K562 (cell line): ENCODE measurements at regions not wholly inside any gene's neighbourhood (a gene's known extent, or its start where the extent isn't known, plus 50 kb on each side); places are given as distances from the start of the nearest gene placed in this dataset.

Experiments
- ATAC-seq: fragments of 200-7000 bp; cut with Tn5 transposase; 3 replicates; pipeline ENCODE4 v1.9.1; 2020; ENCODE audit warnings: moderate library complexity
- BruUV-seq: library from RNA; stranded (reverse); fragments of 400-500 nt; replicated peaks from 2 replicates; lab custom pipeline; 2021; lab: Mats Ljungman, UMichigan
- CTCF ChIA-PET: fragments of 300-600 bp; formaldehyde crosslinking; extraction: SDS; loops from one replicate; lab custom pipeline; 2021; ENCODE audit warnings: low intra/inter-chr PET ratio; lab: Yijun Ruan, JAX
- POLR2A ChIA-PET: fragments of 300-600, 350-650 bp; sonication (Branson Sonifier 250); formaldehyde crosslinking; extraction: SDS; loops from one replicate; lab custom pipeline; 2021; ENCODE audit warnings: antibody characterized with exemption, inconsistent platforms; lab: Yijun Ruan, JAX
- DNase-seq, 4 experiments: peaks; one replicate each; pipeline versions ENCODE4 v3.0.0 to v3.0.0-alpha.2; 2011 to 2018; ENCODE audit warnings: low spot score in 3 of 4, mixed read lengths in 3 of 4; ENCODE audit errors: extremely low read depth in 1 of 4
- FAIRE-seq: peaks from 2 replicates; lab custom pipeline; 2011; peaks lifted over from hg19 to GRCh38; lab: Jason Lieb, UNC
- H2AFZ ChIP-seq: 2 replicates; pipeline ENCODE4 v1.6.0; 2011; ENCODE audit warnings: low read depth, low read length, control low read depth, inconsistent platforms
- H3K27ac ChIP-seq: fragments of 200-600 bp; 3 replicates; pipeline ENCODE4 v1.8.0; 2011; ENCODE audit warnings: low read depth, mild to moderate bottlenecking, control low read depth, inconsistent platforms, low read length, moderate library complexity, mixed read lengths; ENCODE audit errors: extremely low read depth
- H3K27me3 ChIP-seq, 2 experiments: fragments of 300-600 bp in 1 of 2; 2 replicates in 1 of 2; 3 replicates in 1 of 2; pipeline versions ENCODE4 v1.6.0 to v1.8.0; 2011; ENCODE audit warnings: inconsistent platforms in 2 of 2, low read length in 2 of 2, mild to moderate bottlenecking in 1 of 2, mixed read lengths in 1 of 2, moderate library complexity in 1 of 2; ENCODE audit not compliant: control insufficient read depth in 2 of 2, insufficient read depth in 2 of 2
- H3K36me3 ChIP-seq: fragments of 300-600 bp; 3 replicates; pipeline ENCODE4 v1.8.0; 2011; ENCODE audit warnings: mild to moderate bottlenecking, low read length, inconsistent platforms; ENCODE audit not compliant: control insufficient read depth, insufficient read depth
- H3K4me1 ChIP-seq, 2 experiments: fragments of 200-600 bp in 1 of 2; replicated peaks in 1 of 2; 2 replicates in 1 of 2; 3 replicates in 1 of 2; pipeline versions ENCODE4 v1.5.1 to v1.8.0; 2011; ENCODE audit warnings: inconsistent platforms in 2 of 2, low read length in 2 of 2, mild to moderate bottlenecking in 1 of 2, mixed read lengths in 1 of 2, moderate library complexity in 1 of 2; ENCODE audit not compliant: control insufficient read depth in 2 of 2, insufficient read depth in 2 of 2
- H3K4me2 ChIP-seq: 2 replicates; pipeline ENCODE4 v1.6.1; 2011; ENCODE audit warnings: low read length, control low read depth, inconsistent platforms, mixed read lengths; ENCODE audit not compliant: insufficient read depth
- H3K4me3 ChIP-seq: fragments of 200-600 bp; sonication (generic), shearing (Covaris generic); 2 replicates; pipeline ENCODE4 v1.5.1; 2016; ENCODE audit warnings: control low read depth, inconsistent platforms
- H3K79me2 ChIP-seq: fragments of 200-600 bp; 3 replicates; pipeline ENCODE4 v1.8.0; 2011; ENCODE audit warnings: low read length, inconsistent platforms; ENCODE audit not compliant: control insufficient read depth, insufficient read depth
- H3K9ac ChIP-seq, 2 experiments: 2 replicates each; pipeline versions ENCODE4 v1.6.0 to v1.6.1; 2011; ENCODE audit warnings: low read depth in 2 of 2, low read length in 2 of 2, control low read depth in 1 of 2, inconsistent platforms in 1 of 2, mild to moderate bottlenecking in 1 of 2, mixed read lengths in 1 of 2; ENCODE audit not compliant: insufficient read depth in 1 of 2
- H3K9me1 ChIP-seq: one replicate; pipeline ENCODE4 v1.6.0; 2011; ENCODE audit warnings: inconsistent platforms, mild to moderate bottlenecking, low read length, moderate library complexity; ENCODE audit not compliant: control insufficient read depth, insufficient read depth
- H3K9me3 ChIP-seq: replicated peaks from 2 replicates; pipeline ENCODE4 v1.5.1; 2011; ENCODE audit warnings: low read depth, low read length, inconsistent platforms; ENCODE audit not compliant: control insufficient read depth, insufficient read depth
- H4K20me1 ChIP-seq: replicated peaks from 2 replicates; pipeline ENCODE4 v1.6.1; 2011; ENCODE audit warnings: low read length, inconsistent platforms, mixed read lengths; ENCODE audit not compliant: control insufficient read depth, insufficient read depth
- ELK3 ChIP-seq: fragments of 450-650 bp; formaldehyde crosslinking; IDR thresholded peaks from 2 replicates; pipeline ENCODE4 v1.4.0; 2020; ENCODE audit warnings: mild to moderate bottlenecking
- HLTF ChIP-seq: fragments of 450-650 bp; IDR thresholded peaks from 2 replicates; pipeline ENCODE4 v1.6.1; 2016
- KLF10 ChIP-seq: fragments of 250-450 bp; sonication (Bioruptor Pico); IDR thresholded peaks from 2 replicates; pipeline ENCODE4 v1.6.1; 2021; ENCODE audit warnings: matching md5 sums
- MAFF ChIP-seq: IDR thresholded peaks from 2 replicates; pipeline ENCODE4 v1.6.1; 2012; ENCODE audit warnings: low read length, improper control_type of control experiment
- MITF ChIP-seq: IDR thresholded peaks from 2 replicates; pipeline ENCODE4 v1.6.1; 2014; ENCODE audit warnings: antibody characterized with exemption
- WHSC1 ChIP-seq: IDR thresholded peaks from one replicate; pipeline ENCODE4 v1.6.1; 2012; ENCODE audit warnings: low read length, control low read depth, inconsistent platforms
- ZFP36 ChIP-seq: fragments of 150-350 bp; IDR thresholded peaks from 2 replicates; pipeline ENCODE4 v1.6.1; 2018; ENCODE audit warnings: low read length, low read depth; ENCODE audit not compliant: partially characterized antibody
- ZNF311 ChIP-seq: fragments of 250-450 bp; sonication (Bioruptor Pico); IDR thresholded peaks from 2 replicates; pipeline ENCODE4 v1.4.0; 2020; ENCODE audit warnings: mild to moderate bottlenecking, moderate library complexity
- ZNF324 ChIP-seq: fragments of 250-450 bp; sonication (Bioruptor Pico); IDR thresholded peaks from 2 replicates; pipeline ENCODE4 v1.4.0; 2020; ENCODE audit warnings: mild to moderate bottlenecking
- WGBS: fragments of 100-300 bp; shearing (Covaris generic); methylation state at CpG from one replicate; pipeline ENCODE4 v1.1.6; 2016; ENCODE audit warnings: low coverage, mixed read lengths; ENCODE audit not compliant: insufficient coverage; ENCODE audit errors: missing lambda C conversion rate; 5-methylcytosine and 5-hydroxymethylcytosine counted together
- in situ Hi-C: fragments of 300-500 bp; cut with MboI; formaldehyde crosslinking; loops from 4 replicates; pipeline ENCODE4 v1.15.0; 2018; ENCODE audit warnings: inconsistent platforms, mixed read lengths
- intact Hi-C: fragments of 100-400 bp; cut with micrococcal nuclease; formaldehyde crosslinking; loops from 2 replicates; pipeline ENCODE4 v1.14.2; 2022
- TF ChIP-seq, protein P1 (sequence below): fragments of 150-350 bp; conservative IDR thresholded peaks from 2 replicates; pipeline ENCODE4 v1.6.1; 2014; ENCODE audit warnings: low read length
- TF ChIP-seq, protein P2 (sequence below), 2 experiments: fragments of 150-350 bp in 1 of 2; IDR thresholded peaks; 2 replicates each; pipeline ENCODE4 v1.6.1; 2012 to 2016; ENCODE audit warnings: low read depth in 2 of 2, low read length in 2 of 2, mild to moderate bottlenecking in 1 of 2, moderate library complexity in 1 of 2
- TF ChIP-seq, protein P3 (sequence below): fragments of 450-650 bp; formaldehyde crosslinking; IDR thresholded peaks from 2 replicates; pipeline ENCODE4 v1.4.0; 2022; ENCODE audit warnings: missing genetic modification characterization

GRCh38 chr1:5743435-5744095 lies 248.7 kb downstream of the NPHP4 start:
- H3K27me3 ChIP-seq = peaks cover 2 to 33% of the 10 kb centered on the region in 2 experiments; a peak in 3 of 5 replicates
- H3K9me3 ChIP-seq = no peaks in the 10 kb centered on the region
- ATAC-seq = no peak
- DNase-seq = no peak
- H3K4me1 ChIP-seq = peaks cover 0 to 17% of the 10 kb centered on the region in 2 experiments; a peak in 1 of 5 replicates
- CTCF ChIA-PET = no interaction called here
- H3K79me2 ChIP-seq = no peaks in the 10 kb centered on the region
- H3K27ac ChIP-seq = no peak overlapping the region
- POLR2A ChIA-PET = interaction anchor here (0.6 to 0.7 kb wide), 6 partner anchors 8 to 1584 kb away, joined by 3 to 4 read pairs (median 3); no protein-coding TSS in a partner anchor
- H3K4me3 ChIP-seq = no peak overlapping the region
- BruUV-seq = no TSS peak
- no peak overlapping the region for H3K9ac ChIP-seq
- 1% methylated on average over 13 of the region's 13 CpGs for WGBS
- H4K20me1 ChIP-seq = peaks cover 9% of the 10 kb centered on the region
- no peak overlapping the region for H2AFZ ChIP-seq
- no peaks in the 10 kb centered on the region for H3K36me3 ChIP-seq
- no peak for FAIRE-seq
- no peak overlapping the region for H3K4me2 ChIP-seq
- H3K9me1 ChIP-seq = no peaks in the 10 kb centered on the region
- intact Hi-C loops (loop anchor here (10.0 kb wide), 1 partner anchor 1829 kb away; no protein-coding TSS in a partner anchor), in situ Hi-C loops (no loop called here)
- TF ChIP-seq, protein P1, sequence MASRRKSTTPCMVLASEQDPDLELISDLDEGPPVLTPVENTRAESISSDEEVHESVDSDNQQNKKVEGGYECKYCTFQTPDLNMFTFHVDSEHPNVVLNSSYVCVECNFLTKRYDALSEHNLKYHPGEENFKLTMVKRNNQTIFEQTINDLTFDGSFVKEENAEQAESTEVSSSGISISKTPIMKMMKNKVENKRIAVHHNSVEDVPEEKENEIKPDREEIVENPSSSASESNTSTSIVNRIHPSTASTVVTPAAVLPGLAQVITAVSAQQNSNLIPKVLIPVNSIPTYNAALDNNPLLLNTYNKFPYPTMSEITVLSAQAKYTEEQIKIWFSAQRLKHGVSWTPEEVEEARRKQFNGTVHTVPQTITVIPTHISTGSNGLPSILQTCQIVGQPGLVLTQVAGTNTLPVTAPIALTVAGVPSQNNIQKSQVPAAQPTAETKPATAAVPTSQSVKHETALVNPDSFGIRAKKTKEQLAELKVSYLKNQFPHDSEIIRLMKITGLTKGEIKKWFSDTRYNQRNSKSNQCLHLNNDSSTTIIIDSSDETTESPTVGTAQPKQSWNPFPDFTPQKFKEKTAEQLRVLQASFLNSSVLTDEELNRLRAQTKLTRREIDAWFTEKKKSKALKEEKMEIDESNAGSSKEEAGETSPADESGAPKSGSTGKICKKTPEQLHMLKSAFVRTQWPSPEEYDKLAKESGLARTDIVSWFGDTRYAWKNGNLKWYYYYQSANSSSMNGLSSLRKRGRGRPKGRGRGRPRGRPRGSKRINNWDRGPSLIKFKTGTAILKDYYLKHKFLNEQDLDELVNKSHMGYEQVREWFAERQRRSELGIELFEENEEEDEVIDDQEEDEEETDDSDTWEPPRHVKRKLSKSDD = no peak
- TF ChIP-seq KLF10 (CRISPR knock-in tag) (no peak), ELK3 (no peak), MAFF (no peak), MITF (no peak), ZNF311 (CRISPR knock-in tag) (no peak), WHSC1 (no peak), ZFP36 (no peak), HLTF (no peak), ZNF324 (CRISPR knock-in tag) (no peak)
- TF ChIP-seq, protein P2, sequence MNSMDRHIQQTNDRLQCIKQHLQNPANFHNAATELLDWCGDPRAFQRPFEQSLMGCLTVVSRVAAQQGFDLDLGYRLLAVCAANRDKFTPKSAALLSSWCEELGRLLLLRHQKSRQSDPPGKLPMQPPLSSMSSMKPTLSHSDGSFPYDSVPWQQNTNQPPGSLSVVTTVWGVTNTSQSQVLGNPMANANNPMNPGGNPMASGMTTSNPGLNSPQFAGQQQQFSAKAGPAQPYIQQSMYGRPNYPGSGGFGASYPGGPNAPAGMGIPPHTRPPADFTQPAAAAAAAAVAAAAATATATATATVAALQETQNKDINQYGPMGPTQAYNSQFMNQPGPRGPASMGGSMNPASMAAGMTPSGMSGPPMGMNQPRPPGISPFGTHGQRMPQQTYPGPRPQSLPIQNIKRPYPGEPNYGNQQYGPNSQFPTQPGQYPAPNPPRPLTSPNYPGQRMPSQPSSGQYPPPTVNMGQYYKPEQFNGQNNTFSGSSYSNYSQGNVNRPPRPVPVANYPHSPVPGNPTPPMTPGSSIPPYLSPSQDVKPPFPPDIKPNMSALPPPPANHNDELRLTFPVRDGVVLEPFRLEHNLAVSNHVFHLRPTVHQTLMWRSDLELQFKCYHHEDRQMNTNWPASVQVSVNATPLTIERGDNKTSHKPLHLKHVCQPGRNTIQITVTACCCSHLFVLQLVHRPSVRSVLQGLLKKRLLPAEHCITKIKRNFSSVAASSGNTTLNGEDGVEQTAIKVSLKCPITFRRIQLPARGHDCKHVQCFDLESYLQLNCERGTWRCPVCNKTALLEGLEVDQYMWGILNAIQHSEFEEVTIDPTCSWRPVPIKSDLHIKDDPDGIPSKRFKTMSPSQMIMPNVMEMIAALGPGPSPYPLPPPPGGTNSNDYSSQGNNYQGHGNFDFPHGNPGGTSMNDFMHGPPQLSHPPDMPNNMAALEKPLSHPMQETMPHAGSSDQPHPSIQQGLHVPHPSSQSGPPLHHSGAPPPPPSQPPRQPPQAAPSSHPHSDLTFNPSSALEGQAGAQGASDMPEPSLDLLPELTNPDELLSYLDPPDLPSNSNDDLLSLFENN (IDR thresholded peaks at IDR 0.05; ENCODE audit: low read depth in 2 of 2, low read length in 2 of 2) = no peak
- TF ChIP-seq, protein P3, sequence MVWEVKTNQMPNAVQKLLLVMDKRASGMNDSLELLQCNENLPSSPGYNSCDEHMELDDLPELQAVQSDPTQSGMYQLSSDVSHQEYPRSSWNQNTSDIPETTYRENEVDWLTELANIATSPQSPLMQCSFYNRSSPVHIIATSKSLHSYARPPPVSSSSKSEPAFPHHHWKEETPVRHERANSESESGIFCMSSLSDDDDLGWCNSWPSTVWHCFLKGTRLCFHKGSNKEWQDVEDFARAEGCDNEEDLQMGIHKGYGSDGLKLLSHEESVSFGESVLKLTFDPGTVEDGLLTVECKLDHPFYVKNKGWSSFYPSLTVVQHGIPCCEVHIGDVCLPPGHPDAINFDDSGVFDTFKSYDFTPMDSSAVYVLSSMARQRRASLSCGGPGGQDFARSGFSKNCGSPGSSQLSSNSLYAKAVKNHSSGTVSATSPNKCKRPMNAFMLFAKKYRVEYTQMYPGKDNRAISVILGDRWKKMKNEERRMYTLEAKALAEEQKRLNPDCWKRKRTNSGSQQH (CRISPR knock-in tag) = no peak
